ENCODE measurements at regions not wholly inside any gene's neighbourhood (a gene's known extent, or its start where the extent isn't known, plus 50 kb on each side); places are given as distances from the start of the nearest gene placed in this dataset.

DNA sequence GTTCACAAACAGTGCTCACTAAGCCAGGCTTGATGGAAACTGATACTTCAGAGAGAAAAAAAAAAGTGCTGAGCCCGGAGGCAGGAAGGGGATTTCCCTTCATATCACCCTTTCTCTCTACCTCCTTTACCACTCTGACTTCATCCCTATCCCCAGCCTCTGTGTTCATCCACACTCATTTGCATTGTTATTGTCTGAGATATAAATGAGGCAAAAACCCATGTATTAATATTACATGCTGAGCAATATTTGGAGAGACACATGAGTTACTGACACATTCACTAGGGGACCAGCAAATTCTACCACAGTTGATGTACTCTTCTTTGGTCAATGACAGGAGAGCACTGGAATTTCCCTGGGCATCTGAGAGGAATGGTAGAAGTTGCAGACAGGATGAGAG is 175.8 kb downstream of the TNFSF18 start:
- DNase-seq (ENCODE audit: low spot score), result no peak
- in situ Hi-C loops (cut with MboI; ENCODE audit: low sequenced_read_pairs, unreplicated experiment), result no loop called here

DNA sequence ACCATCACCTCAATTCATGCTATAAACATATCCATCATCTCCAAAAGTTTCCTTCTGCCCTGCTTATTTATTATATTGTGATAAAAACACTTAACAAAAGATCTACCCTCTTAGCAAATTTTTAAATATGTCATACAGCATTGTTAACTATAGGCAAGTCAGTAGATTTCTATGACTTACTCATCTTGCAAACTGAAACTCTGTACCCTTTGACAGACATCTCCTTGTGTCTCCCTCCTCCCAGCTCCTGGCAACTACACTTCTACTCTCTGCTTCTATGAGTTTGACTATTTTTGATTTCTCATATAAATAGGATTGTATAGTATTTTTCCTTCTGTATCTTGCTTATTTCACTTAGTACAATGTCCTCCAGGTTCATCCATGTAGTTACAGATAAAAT is 174.8 kb downstream of the TNFSF18 start:
- TF ChIP-seq, protein P1, sequence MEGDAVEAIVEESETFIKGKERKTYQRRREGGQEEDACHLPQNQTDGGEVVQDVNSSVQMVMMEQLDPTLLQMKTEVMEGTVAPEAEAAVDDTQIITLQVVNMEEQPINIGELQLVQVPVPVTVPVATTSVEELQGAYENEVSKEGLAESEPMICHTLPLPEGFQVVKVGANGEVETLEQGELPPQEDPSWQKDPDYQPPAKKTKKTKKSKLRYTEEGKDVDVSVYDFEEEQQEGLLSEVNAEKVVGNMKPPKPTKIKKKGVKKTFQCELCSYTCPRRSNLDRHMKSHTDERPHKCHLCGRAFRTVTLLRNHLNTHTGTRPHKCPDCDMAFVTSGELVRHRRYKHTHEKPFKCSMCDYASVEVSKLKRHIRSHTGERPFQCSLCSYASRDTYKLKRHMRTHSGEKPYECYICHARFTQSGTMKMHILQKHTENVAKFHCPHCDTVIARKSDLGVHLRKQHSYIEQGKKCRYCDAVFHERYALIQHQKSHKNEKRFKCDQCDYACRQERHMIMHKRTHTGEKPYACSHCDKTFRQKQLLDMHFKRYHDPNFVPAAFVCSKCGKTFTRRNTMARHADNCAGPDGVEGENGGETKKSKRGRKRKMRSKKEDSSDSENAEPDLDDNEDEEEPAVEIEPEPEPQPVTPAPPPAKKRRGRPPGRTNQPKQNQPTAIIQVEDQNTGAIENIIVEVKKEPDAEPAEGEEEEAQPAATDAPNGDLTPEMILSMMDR (IDR thresholded peaks at IDR 0.05; ENCODE audit: borderline replicate concordance, control extremely low read depth, extremely low read depth, insufficient read depth, missing control alignments), result no peak
- no peak for DNase-seq (ENCODE audit: low spot score)
- in situ Hi-C loops (cut with MboI; ENCODE audit: low sequenced_read_pairs, unreplicated experiment), result no loop called here

More for the DNA sequence above, 175.8 kb downstream of the TNFSF18 start:
- TF ChIP-seq, protein P1 (IDR thresholded peaks at IDR 0.05; ENCODE audit: borderline replicate concordance, control extremely low read depth, extremely low read depth, insufficient read depth, missing control alignments), result no peak

DNA sequence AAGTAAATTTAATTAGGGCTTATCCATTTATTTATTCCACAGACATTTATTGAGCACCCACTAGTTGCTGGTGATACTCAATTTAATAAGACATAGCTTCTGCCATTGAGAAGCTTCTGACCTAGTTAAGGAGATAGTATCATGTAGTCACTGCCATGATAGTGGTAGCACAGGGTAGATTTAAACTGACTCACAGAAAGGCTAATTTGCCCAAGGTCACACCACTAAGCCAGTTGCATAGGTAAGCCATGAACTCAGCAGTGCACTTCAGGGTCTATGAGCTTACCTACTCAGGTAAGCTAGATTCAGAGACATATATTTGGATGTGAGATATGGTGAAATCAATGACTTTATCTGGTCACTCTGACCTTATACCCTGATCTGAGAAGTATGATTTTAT is 168.4 kb downstream of the TNFSF18 start:
- TF ChIP-seq, protein P1 (IDR thresholded peaks at IDR 0.05; ENCODE audit: borderline replicate concordance, control extremely low read depth, extremely low read depth, insufficient read depth, missing control alignments), result no peak
- in situ Hi-C loops (cut with MboI; ENCODE audit: low sequenced_read_pairs, unreplicated experiment), result no loop called here
- no peak for DNase-seq (ENCODE audit: low spot score)

DNA sequence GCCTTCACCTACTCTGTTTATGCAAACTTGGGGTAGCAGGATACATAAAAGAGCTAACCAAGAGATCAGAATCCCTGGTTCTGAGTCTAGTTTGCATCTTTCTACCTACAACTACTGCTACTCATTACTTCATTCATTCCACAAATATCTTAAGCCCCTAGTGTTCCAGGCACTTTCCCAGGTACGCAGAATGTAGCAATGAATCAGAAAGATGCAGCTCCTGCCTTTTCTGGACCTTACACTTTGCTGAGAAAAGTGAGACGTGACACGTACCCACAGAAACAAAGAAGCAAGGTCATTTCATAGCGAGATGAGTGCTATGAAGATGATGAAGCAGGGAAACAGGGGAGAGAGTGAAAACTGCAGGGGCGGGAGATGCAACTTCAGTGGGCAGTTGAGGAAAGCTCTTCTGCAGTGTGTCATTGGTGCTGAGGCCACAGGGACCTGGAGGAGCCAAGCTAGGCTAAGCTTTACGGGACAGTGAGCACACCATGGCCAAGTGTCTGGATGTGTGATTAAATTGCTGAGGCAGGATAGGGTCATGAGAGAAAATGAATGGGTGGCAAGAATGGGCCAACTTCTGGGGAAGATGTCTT is 167.9 kb downstream of the TNFSF18 start:
- TF ChIP-seq, protein P1 (IDR thresholded peaks at IDR 0.05; ENCODE audit: borderline replicate concordance, control extremely low read depth, extremely low read depth, insufficient read depth, missing control alignments), result no peak
- in situ Hi-C loops (cut with MboI; ENCODE audit: low sequenced_read_pairs, unreplicated experiment), result no loop called here
- no peak for DNase-seq (ENCODE audit: low spot score)

DNA sequence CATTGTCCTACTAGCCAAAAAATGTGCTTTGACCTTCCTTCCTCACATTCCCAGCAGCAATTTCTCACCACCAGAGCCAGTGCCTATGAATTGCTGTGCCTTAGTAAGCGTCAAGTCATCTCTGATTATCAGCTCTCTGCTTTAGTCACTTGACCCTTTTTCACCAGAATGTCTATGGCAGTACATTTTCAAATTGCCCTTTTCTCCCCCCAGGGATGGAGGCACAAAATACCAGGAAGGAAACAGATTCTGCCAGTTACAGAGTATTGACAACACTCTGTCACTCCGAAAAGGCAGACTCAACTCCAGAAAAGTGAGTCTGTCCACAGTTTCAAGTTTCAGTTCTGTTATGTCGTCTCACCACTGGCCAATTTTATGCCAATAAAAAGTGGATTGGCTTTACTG is 167.4 kb downstream of the TNFSF18 start:
- TF ChIP-seq, protein P1 (IDR thresholded peaks at IDR 0.05; ENCODE audit: borderline replicate concordance, control extremely low read depth, extremely low read depth, insufficient read depth, missing control alignments), result no peak
- no peak for DNase-seq (ENCODE audit: low spot score)
- in situ Hi-C loops (cut with MboI; ENCODE audit: low sequenced_read_pairs, unreplicated experiment), result no loop called here

DNA sequence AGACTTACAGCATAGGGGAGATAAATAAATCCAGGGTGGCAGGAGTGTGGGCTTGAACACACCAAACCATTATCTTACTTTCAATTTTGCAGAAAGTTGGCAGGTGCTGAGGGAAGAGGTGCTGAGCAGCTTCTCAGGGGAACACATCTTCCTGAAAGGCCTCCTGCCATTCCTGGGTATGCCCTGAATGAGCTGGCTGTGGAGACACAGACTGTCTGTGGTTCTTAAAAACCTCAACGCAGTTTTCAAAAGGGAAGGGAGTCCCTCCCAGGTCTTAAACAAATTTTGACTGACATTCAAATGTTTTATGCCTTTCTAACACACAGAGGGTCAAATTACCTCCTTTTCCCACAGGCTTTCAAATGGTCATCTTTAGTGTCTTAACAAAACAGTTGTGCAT is 166.9 kb downstream of the TNFSF18 start:
- in situ Hi-C loops (cut with MboI; ENCODE audit: low sequenced_read_pairs, unreplicated experiment), result no loop called here
- DNase-seq (ENCODE audit: low spot score), result no peak
- TF ChIP-seq, protein P1 (IDR thresholded peaks at IDR 0.05; ENCODE audit: borderline replicate concordance, control extremely low read depth, extremely low read depth, insufficient read depth, missing control alignments), result no peak
